Gastroesophageal sphincter (tissue), 3 donors: ENCODE measurements at regions not wholly inside any gene's neighbourhood (a gene's known extent, or its start where the extent isn't known, plus 50 kb on each side); places are given as distances from the start of the nearest gene placed in this dataset.

Experiments
- POLR2A ChIP-seq, 2 donors: fragments of 450-650 bp; IDR thresholded peaks; one replicate each; pipeline ENCODE4 v1.6.1; 2017; ENCODE audit warnings: antibody characterized with exemption in 2 of 2, mild to moderate bottlenecking in 2 of 2, moderate library complexity in 1 of 2
- POLR2AphosphoS5 ChIP-seq: sonication (generic); formaldehyde crosslinking; IDR thresholded peaks from one replicate; pipeline ENCODE4 v1.6.1; 2017; ENCODE audit warnings: antibody characterized with exemption
- TF ChIP-seq, protein P1 (sequence below), 4 experiments: fragments of 200-600 bp in 2 of 4; fragments of 450-650 bp in 2 of 4; sonication (generic) in 1 of 4; IDR thresholded peaks; one replicate each; pipeline ENCODE4 v1.5.1; 2017 to 2019; ENCODE audit warnings: antibody characterized with exemption in 4 of 4, mild to moderate bottlenecking in 2 of 4, moderate library complexity in 2 of 4

DNA sequence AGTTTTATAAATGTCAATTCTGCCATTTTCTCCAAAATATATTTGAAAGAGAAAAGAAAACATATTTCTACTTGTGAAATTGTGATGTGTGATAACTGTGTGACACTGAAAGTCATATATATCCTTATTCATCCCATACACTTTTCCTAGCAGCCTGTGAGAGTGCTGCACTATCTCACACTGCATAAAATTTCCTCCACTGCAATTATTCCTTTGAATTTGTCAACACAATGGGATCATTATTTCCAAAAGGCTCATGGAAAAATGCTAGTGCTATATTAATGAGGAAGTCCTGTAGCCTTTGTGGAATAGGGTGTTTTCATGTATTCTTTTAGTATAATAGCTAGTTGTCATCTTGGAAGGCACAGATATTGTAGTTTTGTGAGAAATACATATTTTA lies 504.1 kb downstream of the RPL10L start:
- TF ChIP-seq, protein P1, sequence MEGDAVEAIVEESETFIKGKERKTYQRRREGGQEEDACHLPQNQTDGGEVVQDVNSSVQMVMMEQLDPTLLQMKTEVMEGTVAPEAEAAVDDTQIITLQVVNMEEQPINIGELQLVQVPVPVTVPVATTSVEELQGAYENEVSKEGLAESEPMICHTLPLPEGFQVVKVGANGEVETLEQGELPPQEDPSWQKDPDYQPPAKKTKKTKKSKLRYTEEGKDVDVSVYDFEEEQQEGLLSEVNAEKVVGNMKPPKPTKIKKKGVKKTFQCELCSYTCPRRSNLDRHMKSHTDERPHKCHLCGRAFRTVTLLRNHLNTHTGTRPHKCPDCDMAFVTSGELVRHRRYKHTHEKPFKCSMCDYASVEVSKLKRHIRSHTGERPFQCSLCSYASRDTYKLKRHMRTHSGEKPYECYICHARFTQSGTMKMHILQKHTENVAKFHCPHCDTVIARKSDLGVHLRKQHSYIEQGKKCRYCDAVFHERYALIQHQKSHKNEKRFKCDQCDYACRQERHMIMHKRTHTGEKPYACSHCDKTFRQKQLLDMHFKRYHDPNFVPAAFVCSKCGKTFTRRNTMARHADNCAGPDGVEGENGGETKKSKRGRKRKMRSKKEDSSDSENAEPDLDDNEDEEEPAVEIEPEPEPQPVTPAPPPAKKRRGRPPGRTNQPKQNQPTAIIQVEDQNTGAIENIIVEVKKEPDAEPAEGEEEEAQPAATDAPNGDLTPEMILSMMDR (IDR thresholded peaks at IDR 0.05) = no peak
- TF ChIP-seq POLR2A (IDR thresholded peaks at IDR 0.05) (no peak), POLR2AphosphoS5 (no peak)
